ENCODE measurements at regions not wholly inside any gene's neighbourhood (a gene's known extent, or its start where the extent isn't known, plus 50 kb on each side); places are given as distances from the start of the nearest gene placed in this dataset.

GRCh38 chr7:45258533-45259226 is 101.1 kb downstream of the RAMP3 start:
- H3K9me3 ChIP-seq (ENCODE audit: control insufficient read depth, low read depth, low read length), result no peaks in the 10 kb centered on the region
- H3K4me2 ChIP-seq (ENCODE audit: control insufficient read depth, extremely low read depth, insufficient read depth, low read depth, low read length), result no peak overlapping the region
- no peaks in the 10 kb centered on the region for H3K9me1 ChIP-seq (ENCODE audit: control insufficient read depth, extremely low read depth, insufficient read depth, low read length)
- no peaks in the 10 kb centered on the region for H3K79me2 ChIP-seq (ENCODE audit: control insufficient read depth, insufficient read depth, low read length)
- FAIRE-seq (no peak), DNase-seq (ENCODE audit: low read depth, low spot score) (no peak)
- no peak overlapping the region for H3K4me3 ChIP-seq (ENCODE audit: control insufficient read depth in 2 of 3, extremely low read depth in 1 of 3, insufficient read depth in 2 of 3, low read depth in 1 of 3, low read length in 3 of 3)
- no peaks in the 10 kb centered on the region for H3K4me1 ChIP-seq (ENCODE audit: control insufficient read depth, extremely low read depth, insufficient read depth, low read length)
- H3K9ac ChIP-seq (ENCODE audit: control insufficient read depth, extremely low read depth, insufficient read depth, low read length), result no peak overlapping the region
- no peak overlapping the region for H3K27ac ChIP-seq (ENCODE audit: control insufficient read depth, insufficient read depth, low read length)
- H3K36me3 ChIP-seq (ENCODE audit: control insufficient read depth in 2 of 2, extremely low read depth in 1 of 2, insufficient read depth in 2 of 2, low read length in 2 of 2), result no peaks in the 10 kb centered on the region
- peaks cover 6% of the 10 kb centered on the region for H3K27me3 ChIP-seq (ENCODE audit: control insufficient read depth, extremely low read depth, insufficient read depth, low read length)
- H4K20me1 ChIP-seq (ENCODE audit: control insufficient read depth, extremely low read depth, insufficient read depth, low read length), result no peaks in the 10 kb centered on the region
- dilution Hi-C loops (cut with MboI; ENCODE audit: extremely low pct_ligation_motif_present, low sequenced_read_pairs), result no loop called here
- no peak overlapping the region for H2AFZ ChIP-seq (ENCODE audit: control insufficient read depth, low read length)
- TF ChIP-seq, protein P1, sequence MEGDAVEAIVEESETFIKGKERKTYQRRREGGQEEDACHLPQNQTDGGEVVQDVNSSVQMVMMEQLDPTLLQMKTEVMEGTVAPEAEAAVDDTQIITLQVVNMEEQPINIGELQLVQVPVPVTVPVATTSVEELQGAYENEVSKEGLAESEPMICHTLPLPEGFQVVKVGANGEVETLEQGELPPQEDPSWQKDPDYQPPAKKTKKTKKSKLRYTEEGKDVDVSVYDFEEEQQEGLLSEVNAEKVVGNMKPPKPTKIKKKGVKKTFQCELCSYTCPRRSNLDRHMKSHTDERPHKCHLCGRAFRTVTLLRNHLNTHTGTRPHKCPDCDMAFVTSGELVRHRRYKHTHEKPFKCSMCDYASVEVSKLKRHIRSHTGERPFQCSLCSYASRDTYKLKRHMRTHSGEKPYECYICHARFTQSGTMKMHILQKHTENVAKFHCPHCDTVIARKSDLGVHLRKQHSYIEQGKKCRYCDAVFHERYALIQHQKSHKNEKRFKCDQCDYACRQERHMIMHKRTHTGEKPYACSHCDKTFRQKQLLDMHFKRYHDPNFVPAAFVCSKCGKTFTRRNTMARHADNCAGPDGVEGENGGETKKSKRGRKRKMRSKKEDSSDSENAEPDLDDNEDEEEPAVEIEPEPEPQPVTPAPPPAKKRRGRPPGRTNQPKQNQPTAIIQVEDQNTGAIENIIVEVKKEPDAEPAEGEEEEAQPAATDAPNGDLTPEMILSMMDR (optimal IDR thresholded peaks at IDR 0.05 in 1 of 3, IDR thresholded peaks at IDR 0.05 in 1 of 3, conservative IDR thresholded peaks at IDR 0.05 in 1 of 3; ENCODE audit: extremely low read depth in 1 of 3, insufficient read depth in 2 of 3, low read length in 3 of 3), result no peak
- TF ChIP-seq EZH2 (IDR thresholded peaks at IDR 0.05; ENCODE audit: low read length), result no peak

DNA sequence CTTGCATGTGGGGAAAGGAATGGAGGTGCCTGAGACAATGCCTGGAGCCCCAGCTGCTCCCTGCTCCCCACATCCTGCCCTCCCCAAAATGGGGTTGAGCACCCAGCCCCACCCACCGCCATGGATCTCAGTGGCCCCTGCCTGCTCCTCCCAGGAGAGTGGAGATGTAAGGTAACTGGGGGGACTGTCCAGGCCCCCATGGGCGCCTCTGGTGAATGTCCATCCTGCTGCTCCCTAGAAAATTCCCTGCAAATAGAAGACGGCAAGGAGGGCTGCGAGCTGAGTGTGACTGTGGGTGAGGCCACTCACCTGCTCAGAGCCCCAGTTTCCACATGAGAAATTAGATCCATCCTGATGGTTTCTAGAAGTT is 101.6 kb downstream of the RAMP3 start:
- H3K79me2 ChIP-seq (ENCODE audit: control insufficient read depth, insufficient read depth, low read length), result no peaks in the 10 kb centered on the region
- H3K4me1 ChIP-seq (ENCODE audit: control insufficient read depth, extremely low read depth, insufficient read depth, low read length), result no peaks in the 10 kb centered on the region
- no peak overlapping the region for H3K4me2 ChIP-seq (ENCODE audit: control insufficient read depth, extremely low read depth, insufficient read depth, low read depth, low read length)
- no peaks in the 10 kb centered on the region for H4K20me1 ChIP-seq (ENCODE audit: control insufficient read depth, extremely low read depth, insufficient read depth, low read length)
- no peak for TF ChIP-seq EZH2 (IDR thresholded peaks at IDR 0.05; ENCODE audit: low read length)
- TF ChIP-seq, protein P1 (optimal IDR thresholded peaks at IDR 0.05 in 1 of 3, IDR thresholded peaks at IDR 0.05 in 1 of 3, conservative IDR thresholded peaks at IDR 0.05 in 1 of 3; ENCODE audit: extremely low read depth in 1 of 3, insufficient read depth in 2 of 3, low read length in 3 of 3), result no peak
- H3K9me3 ChIP-seq (ENCODE audit: control insufficient read depth, low read depth, low read length), result no peaks in the 10 kb centered on the region
- dilution Hi-C loops (cut with MboI; ENCODE audit: extremely low pct_ligation_motif_present, low sequenced_read_pairs), result no loop called here
- DNase-seq (ENCODE audit: low read depth, low spot score), result no peak
- no peaks in the 10 kb centered on the region for H3K36me3 ChIP-seq (ENCODE audit: control insufficient read depth in 2 of 2, extremely low read depth in 1 of 2, insufficient read depth in 2 of 2, low read length in 2 of 2)
- H3K27ac ChIP-seq (ENCODE audit: control insufficient read depth, insufficient read depth, low read length), result no peak overlapping the region
- FAIRE-seq, result no peak
- no peak overlapping the region for H3K4me3 ChIP-seq (ENCODE audit: control insufficient read depth in 2 of 3, extremely low read depth in 1 of 3, insufficient read depth in 2 of 3, low read depth in 1 of 3, low read length in 3 of 3)
- no peaks in the 10 kb centered on the region for H3K9me1 ChIP-seq (ENCODE audit: control insufficient read depth, extremely low read depth, insufficient read depth, low read length)
- H2AFZ ChIP-seq (ENCODE audit: control insufficient read depth, low read length), result no peak overlapping the region
- H3K9ac ChIP-seq (ENCODE audit: control insufficient read depth, extremely low read depth, insufficient read depth, low read length), result no peak overlapping the region
- H3K27me3 ChIP-seq (ENCODE audit: control insufficient read depth, extremely low read depth, insufficient read depth, low read length), result peaks cover 6% of the 10 kb centered on the region

All from keratinocyte (primary cell).